H9 (cell line): ENCODE measurements at regions not wholly inside any gene's neighbourhood (a gene's known extent, or its start where the extent isn't known, plus 50 kb on each side); places are given as distances from the start of the nearest gene placed in this dataset.
A peak's percentile ranks its signal among the peaks of the same experiment; 100 is the strongest.

ENCODE experiments used
- DNase-seq: peaks from one replicate; pipeline ENCODE4 v3.0.0-alpha.2; 2017
- H2AFZ ChIP-seq: one replicate; pipeline ENCODE4 v1.6.1; 2013; ENCODE audit warnings: mild to moderate bottlenecking, low read length, control low read depth, moderate library complexity
- H2AK5ac ChIP-seq: 2 replicates; pipeline ENCODE4 v1.6.1; 2013; ENCODE audit warnings: low read length, control low read depth, mixed read lengths; ENCODE audit not compliant: insufficient read length
- H2BK120ac ChIP-seq: one replicate; pipeline ENCODE4 v1.6.1; 2013; ENCODE audit warnings: low read depth, mild to moderate bottlenecking, low read length, control low read depth, inconsistent platforms; ENCODE audit not compliant: poor library complexity, severe bottlenecking
- H2BK12ac ChIP-seq: 2 replicates; pipeline ENCODE4 v1.6.1; 2013; ENCODE audit warnings: low read length, control low read depth, mixed read lengths, low read depth; ENCODE audit not compliant: insufficient read length
- H2BK15ac ChIP-seq: 2 replicates; pipeline ENCODE4 v1.6.1; 2013; ENCODE audit warnings: low read depth, low read length, control low read depth
- H2BK20ac ChIP-seq: one replicate; pipeline ENCODE4 v1.6.1; 2013; ENCODE audit warnings: low read depth, mild to moderate bottlenecking, low read length, control low read depth, inconsistent platforms; ENCODE audit not compliant: poor library complexity, severe bottlenecking
- H2BK5ac ChIP-seq: 2 replicates; pipeline ENCODE4 v1.6.1; 2013; ENCODE audit warnings: low read length, control low read depth, mixed read lengths; ENCODE audit not compliant: insufficient read length
- H3K14ac ChIP-seq: 2 replicates; pipeline ENCODE4 v1.6.1; 2013; ENCODE audit warnings: low read length, control low read depth; ENCODE audit not compliant: insufficient read depth
- H3K18ac ChIP-seq: 2 replicates; pipeline ENCODE4 v1.6.1; 2013; ENCODE audit warnings: low read depth, mild to moderate bottlenecking, mixed read lengths, low read length, control low read depth; ENCODE audit not compliant: insufficient read length
- H3K23ac ChIP-seq: 2 replicates; pipeline ENCODE4 v1.6.1; 2013; ENCODE audit warnings: low read length, control low read depth, mixed read lengths, low read depth; ENCODE audit not compliant: insufficient read length
- H3K23me2 ChIP-seq: 2 replicates; pipeline ENCODE4 v1.6.1; 2013; ENCODE audit warnings: low read depth, mild to moderate bottlenecking, mixed read lengths, low read length, control low read depth; ENCODE audit not compliant: insufficient read length, poor library complexity, severe bottlenecking
- H3K27ac ChIP-seq: 2 replicates; pipeline ENCODE4 v1.5.1; 2013; ENCODE audit warnings: low read length, control low read depth, mixed read lengths, low read depth; ENCODE audit not compliant: insufficient read length
- H3K27me3 ChIP-seq: 2 replicates; pipeline ENCODE4 v1.6.1; 2013; ENCODE audit warnings: low read length, control low read depth, inconsistent platforms; ENCODE audit not compliant: insufficient read depth
- H3K4ac ChIP-seq: 2 replicates; pipeline ENCODE4 v1.6.1; 2013; ENCODE audit warnings: low read depth, mild to moderate bottlenecking, control low read depth, inconsistent platforms, low read length, moderate library complexity
- H3K4me1 ChIP-seq: 2 replicates; pipeline ENCODE4 v1.6.1; 2013; ENCODE audit warnings: low read length, control low read depth, inconsistent platforms; ENCODE audit not compliant: insufficient read depth
- H3K4me2 ChIP-seq: 2 replicates; pipeline ENCODE4 v1.6.1; 2013; ENCODE audit warnings: low read length, control low read depth, mixed read lengths; ENCODE audit not compliant: insufficient read length, insufficient read depth
- H3K56ac ChIP-seq: 2 replicates; pipeline ENCODE4 v1.6.1; 2013; ENCODE audit warnings: low read depth, mild to moderate bottlenecking, mixed read lengths, low read length, control low read depth; ENCODE audit not compliant: insufficient read length
- H3K79me1 ChIP-seq: 2 replicates; pipeline ENCODE4 v1.6.1; 2013; ENCODE audit warnings: low read depth, mild to moderate bottlenecking, moderate library complexity, low read length, control low read depth, inconsistent platforms; ENCODE audit not compliant: insufficient read depth, poor library complexity, severe bottlenecking
- H3K79me2 ChIP-seq: 2 replicates; pipeline ENCODE4 v1.6.1; 2013; ENCODE audit warnings: low read length, control low read depth, inconsistent platforms; ENCODE audit not compliant: insufficient read depth
- H3K9ac ChIP-seq: 2 replicates; pipeline ENCODE4 v1.6.1; 2013; ENCODE audit warnings: low read length, control low read depth, mixed read lengths; ENCODE audit not compliant: insufficient read length; ENCODE audit errors: extremely low read depth
- H3K9me3 ChIP-seq: one replicate; pipeline ENCODE4 v1.6.1; 2013; ENCODE audit warnings: low read depth, low read length, inconsistent platforms; ENCODE audit not compliant: control insufficient read depth
- H3T11ph ChIP-seq: one replicate; pipeline ENCODE4 v1.6.1; 2013; ENCODE audit warnings: mild to moderate bottlenecking, low read length, control low read depth, inconsistent platforms
- H4K20me1 ChIP-seq: one replicate; pipeline ENCODE4 v1.6.1; 2013; ENCODE audit not compliant: control insufficient read depth, insufficient read length, insufficient read depth
- H4K5ac ChIP-seq: 2 replicates; pipeline ENCODE4 v1.6.1; 2013; ENCODE audit warnings: low read depth, mild to moderate bottlenecking, mixed read lengths, low read length, control low read depth; ENCODE audit not compliant: insufficient read length
- H4K8ac ChIP-seq: replicated peaks from 2 replicates; pipeline ENCODE4 v1.6.1; 2013; ENCODE audit warnings: low read length, control low read depth, mixed read lengths, low read depth; ENCODE audit not compliant: insufficient read length
- H4K91ac ChIP-seq: 2 replicates; pipeline ENCODE4 v1.6.1; 2013; ENCODE audit warnings: low read depth, mild to moderate bottlenecking, moderate library complexity, mixed read lengths, low read length, control low read depth; ENCODE audit not compliant: insufficient read length
- H3K27ac Mint-ChIP-seq, 3 experiments: 2 replicates in 2 of 3; 3 replicates in 1 of 3; pipeline ENCODE4 v1.8.0; 2020 to 2021; ENCODE audit warnings: mixed read lengths in 3 of 3, mild to moderate bottlenecking in 1 of 3, moderate library complexity in 1 of 3
- H3K27me3 Mint-ChIP-seq: 2 replicates; pipeline ENCODE4 v1.8.0; 2021; ENCODE audit warnings: low read depth, mild to moderate bottlenecking, moderate library complexity, mixed read lengths
- H3K36me3 Mint-ChIP-seq, 3 experiments: 2 replicates in 2 of 3; 3 replicates in 1 of 3; pipeline ENCODE4 v1.8.0; 2020 to 2021; ENCODE audit warnings: low read depth in 3 of 3, mixed read lengths in 3 of 3; ENCODE audit not compliant: insufficient read depth in 1 of 3
- H3K4me1 Mint-ChIP-seq, 2 experiments: 2 replicates each; pipeline ENCODE4 v1.8.0; 2020; ENCODE audit warnings: mixed read lengths in 2 of 2
- H3K4me3 Mint-ChIP-seq, 2 experiments: 2 replicates in 1 of 2; 3 replicates in 1 of 2; pipeline ENCODE4 v1.8.0; 2020 to 2021; ENCODE audit warnings: mild to moderate bottlenecking in 2 of 2, mixed read lengths in 2 of 2, moderate library complexity in 1 of 2
- H3K9me3 Mint-ChIP-seq, 2 experiments: 2 replicates in 1 of 2; 3 replicates in 1 of 2; pipeline ENCODE4 v1.8.0; 2020; ENCODE audit warnings: mild to moderate bottlenecking in 2 of 2, mixed read lengths in 2 of 2, moderate library complexity in 1 of 2
- WGBS: extraction: QIAGEN DNeasy Blood & Tissue Kit; methylation state at CpG from one replicate; pipeline ENCODE4 v1.1.7; 2013; ENCODE audit warnings: missing lambda C conversion rate, low lambda C conversion rate, mixed read lengths; ENCODE audit not compliant: insufficient read length; ENCODE audit errors: extremely low coverage; 5-methylcytosine and 5-hydroxymethylcytosine counted together
- TF ChIP-seq, protein P1 (sequence below): fragments of 200-600 bp; sonication (generic); conservative IDR thresholded peaks from 3 replicates; pipeline ENCODE4 v1.8.0; 2021; ENCODE audit warnings: antibody characterized with exemption, mild to moderate bottlenecking

DNA sequence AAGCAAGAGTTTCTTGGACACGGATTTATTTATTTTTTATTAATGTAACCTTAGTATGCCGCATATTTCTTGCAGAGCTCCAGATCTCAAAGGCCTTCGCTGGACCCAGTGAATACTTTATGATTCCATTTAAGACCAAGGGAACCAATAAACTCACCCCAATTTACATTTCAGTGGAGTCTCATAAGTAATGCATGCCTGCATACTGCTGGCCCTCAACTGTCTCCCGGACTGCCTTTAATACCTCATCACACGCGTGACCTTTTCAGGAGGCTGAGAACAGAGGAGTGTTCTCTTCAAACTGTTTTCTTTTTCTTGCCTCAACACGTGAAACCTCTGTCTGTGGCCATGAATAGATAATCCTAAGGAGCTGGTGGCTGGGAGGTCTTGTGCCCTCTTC lies 240.9 kb downstream of the STIM2 start:
- Histone ChIP-seq H3K18ac (no peak overlapping the region), H3K27ac (no peak overlapping the region), H3K56ac (no peak overlapping the region), H3K23me2 (no peaks in the 10 kb centered on the region), H3K4me2 (no peak overlapping the region), H3K79me2 (no peaks in the 10 kb centered on the region), H3K27me3 (no peaks in the 10 kb centered on the region), H4K20me1 (no peaks in the 10 kb centered on the region), H2BK20ac (no peak overlapping the region), H2BK5ac (no peak overlapping the region), H2BK15ac (no peak overlapping the region), H3K23ac (no peak overlapping the region), H3T11ph (no peak overlapping the region), H4K91ac (no peak overlapping the region), H2BK12ac (no peak overlapping the region), H2AFZ (no peak overlapping the region), H2BK120ac (no peak overlapping the region), H4K8ac (no peak overlapping the region), H3K4ac (no peak overlapping the region), H3K79me1 (no peaks in the 10 kb centered on the region), H3K4me1 (peaks cover 6% of the 10 kb centered on the region; the same call in 1 of the 2 replicates), H3K9ac (no peak overlapping the region), H3K9me3 (no peaks in the 10 kb centered on the region), H3K14ac (no peak overlapping the region), H2AK5ac (no peak overlapping the region), H4K5ac (no peak overlapping the region)
- peaks cover 28 to 29% of the 10 kb centered on the region in 2 experiments for H3K4me1 Mint-ChIP-seq
- no peak overlapping the region for H3K4me3 Mint-ChIP-seq
- peaks cover 0 to 10% of the 10 kb centered on the region in 2 experiments; a peak in 1 of 5 replicates for H3K9me3 Mint-ChIP-seq
- H3K27me3 Mint-ChIP-seq: peaks cover 3% of the 10 kb centered on the region
- no peak for DNase-seq
- WGBS: no CpG with 5 or more reads among the region's 7 CpGs
- TF ChIP-seq, protein P1, sequence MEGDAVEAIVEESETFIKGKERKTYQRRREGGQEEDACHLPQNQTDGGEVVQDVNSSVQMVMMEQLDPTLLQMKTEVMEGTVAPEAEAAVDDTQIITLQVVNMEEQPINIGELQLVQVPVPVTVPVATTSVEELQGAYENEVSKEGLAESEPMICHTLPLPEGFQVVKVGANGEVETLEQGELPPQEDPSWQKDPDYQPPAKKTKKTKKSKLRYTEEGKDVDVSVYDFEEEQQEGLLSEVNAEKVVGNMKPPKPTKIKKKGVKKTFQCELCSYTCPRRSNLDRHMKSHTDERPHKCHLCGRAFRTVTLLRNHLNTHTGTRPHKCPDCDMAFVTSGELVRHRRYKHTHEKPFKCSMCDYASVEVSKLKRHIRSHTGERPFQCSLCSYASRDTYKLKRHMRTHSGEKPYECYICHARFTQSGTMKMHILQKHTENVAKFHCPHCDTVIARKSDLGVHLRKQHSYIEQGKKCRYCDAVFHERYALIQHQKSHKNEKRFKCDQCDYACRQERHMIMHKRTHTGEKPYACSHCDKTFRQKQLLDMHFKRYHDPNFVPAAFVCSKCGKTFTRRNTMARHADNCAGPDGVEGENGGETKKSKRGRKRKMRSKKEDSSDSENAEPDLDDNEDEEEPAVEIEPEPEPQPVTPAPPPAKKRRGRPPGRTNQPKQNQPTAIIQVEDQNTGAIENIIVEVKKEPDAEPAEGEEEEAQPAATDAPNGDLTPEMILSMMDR: no peak
- H3K27ac Mint-ChIP-seq: peak overlapping the region in 2 of 3 experiments; percentile 45 to 81; a peak in 3 of 7 replicates
- no peaks in the 10 kb centered on the region; a peak in 2 of 7 replicates for H3K36me3 Mint-ChIP-seq
